NB4 (cell line): ENCODE measurements at regions not wholly inside any gene's neighbourhood (a gene's known extent, or its start where the extent isn't known, plus 50 kb on each side); places are given as distances from the start of the nearest gene placed in this dataset.

Experiments
- CTCF ChIP-seq: IDR thresholded peaks from one replicate; pipeline ENCODE4 v1.5.1; 2012; ENCODE audit warnings: low read depth, low read length
- MAX ChIP-seq: IDR thresholded peaks from 2 replicates; pipeline ENCODE4 v1.6.1; 2011; ENCODE audit warnings: low read depth, low read length
- MYC ChIP-seq: IDR thresholded peaks from 2 replicates; pipeline ENCODE4 v1.6.1; 2011; ENCODE audit warnings: low read depth, low read length
- POLR2A ChIP-seq: IDR thresholded peaks from 2 replicates; pipeline ENCODE4 v1.6.1; 2011; ENCODE audit warnings: mild to moderate bottlenecking; ENCODE audit not compliant: insufficient read length; ENCODE audit errors: extremely low read depth

- TF ChIP-seq POLR2A (no peak), CTCF (no peak), MAX (no peak), MYC (no peak)
Measured at GRCh38 chr9:86405086-86405491, 50.9 kb upstream of the TUT7 start.
